ENCODE measurements at regions not wholly inside any gene's neighbourhood (a gene's known extent, or its start where the extent isn't known, plus 50 kb on each side); places are given as distances from the start of the nearest gene placed in this dataset.

- DNase-seq: no peak
Measured at GRCh38 chr7:33815336-33815735, 90.0 kb upstream of the BMPER start.

DNA sequence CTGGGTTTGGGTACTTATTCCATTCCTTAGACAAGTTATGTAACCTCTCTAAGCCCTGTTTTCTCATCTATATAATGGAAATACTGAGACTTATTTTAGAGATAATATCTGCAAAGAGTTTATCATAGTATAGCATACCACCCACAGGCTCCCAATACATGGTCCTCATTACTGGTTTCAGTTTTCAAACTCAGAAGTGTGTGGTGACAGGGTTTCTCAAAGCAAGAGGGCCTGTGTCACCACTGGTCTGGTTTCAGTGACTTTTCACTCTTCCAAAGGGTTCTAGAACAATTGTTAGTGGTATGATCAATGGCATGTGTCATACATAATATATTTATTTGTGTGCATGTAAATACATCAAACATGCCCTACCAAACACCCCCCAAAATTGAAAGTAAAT, 89.2 kb upstream of the BMPER start:
- no peak for DNase-seq

GRCh38 chr7:33819658-33820057, 85.7 kb upstream of the BMPER start:
- no peak for DNase-seq

DNA sequence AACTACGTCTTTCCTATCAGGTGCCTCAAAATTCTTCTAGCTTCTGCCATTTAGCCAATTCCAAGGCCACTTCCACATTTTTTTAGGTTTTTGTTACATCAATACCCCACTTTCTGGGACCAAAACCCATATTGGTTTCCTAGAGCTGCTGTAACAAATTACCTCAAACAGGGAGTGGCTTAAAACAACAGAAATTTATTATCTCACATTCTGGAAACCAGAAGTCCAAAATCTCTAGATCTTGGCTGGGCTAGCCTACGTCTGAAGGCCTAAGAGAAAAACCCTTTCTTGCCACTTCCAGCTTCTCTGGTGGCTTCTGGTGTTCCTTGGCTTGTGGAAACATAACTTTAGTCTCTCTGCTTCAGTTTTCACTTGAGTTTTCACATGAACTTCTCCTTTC, 85.1 kb upstream of the BMPER start:
- no peak for DNase-seq

DNA sequence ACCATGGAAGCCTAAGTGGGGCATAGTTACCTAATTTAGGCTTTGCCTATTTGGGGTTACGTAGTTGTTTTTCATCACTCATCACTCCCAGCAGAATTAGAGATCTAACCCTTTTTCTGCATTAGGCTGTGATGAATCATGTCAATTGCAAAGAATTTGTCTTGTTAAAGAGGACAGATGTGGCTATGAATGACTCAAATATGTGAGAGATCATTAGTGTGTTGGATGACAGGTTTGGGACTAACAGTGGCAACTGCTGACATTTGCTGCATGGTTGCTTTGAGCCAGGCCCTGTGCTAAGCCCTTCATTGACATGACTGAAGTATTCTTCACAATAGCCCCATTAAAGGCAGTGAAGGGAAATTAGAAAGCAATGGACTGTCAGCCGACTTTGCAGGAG, 83.4 kb upstream of the BMPER start:
- DNase-seq: no peak

DNA sequence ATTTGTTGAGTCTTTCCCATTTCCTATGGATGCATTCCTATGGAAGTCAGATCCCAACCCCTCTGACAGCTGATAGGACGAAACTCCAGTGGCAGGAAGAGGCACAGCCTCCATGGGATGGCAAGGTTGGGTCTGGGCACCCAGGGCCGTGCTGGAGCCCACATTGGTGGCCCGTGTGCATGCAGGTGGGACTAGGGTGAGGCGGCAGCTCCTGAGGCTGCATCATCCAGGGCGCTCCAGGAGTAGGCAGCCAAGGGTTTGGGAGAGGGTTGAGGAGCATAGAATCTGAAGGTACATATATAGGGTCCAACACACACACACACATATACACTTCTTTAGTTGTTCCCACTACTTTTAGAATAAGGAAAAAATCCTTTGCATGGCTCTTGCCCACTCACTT, 81.4 kb upstream of the BMPER start:
- DNase-seq: no peak

- DNase-seq: no peak
Measured at GRCh38 chr7:33824911-33825459, 80.4 kb upstream of the BMPER start.

DNA sequence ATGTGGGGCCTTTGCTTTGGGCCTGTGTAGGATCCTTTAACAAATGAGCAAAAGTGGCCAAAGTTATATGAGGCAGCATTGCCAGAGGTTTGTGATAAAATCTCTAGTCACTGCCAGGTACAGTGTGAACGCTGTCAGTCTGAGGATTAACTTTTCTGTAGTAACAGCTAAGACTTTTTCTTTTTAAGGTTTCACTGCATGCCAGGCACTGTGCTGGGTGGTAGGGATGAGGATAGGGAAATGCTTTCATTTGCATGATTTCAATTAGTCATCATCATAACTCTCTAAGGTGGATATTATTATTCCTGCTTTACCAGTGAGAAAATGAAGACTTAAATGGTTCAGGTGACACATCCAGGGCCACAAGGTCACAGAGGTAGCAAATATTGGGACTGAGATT, 79.7 kb upstream of the BMPER start:
- no peak for DNase-seq

- no peak for DNase-seq
Measured at GRCh38 chr7:33829536-33829935, 75.8 kb upstream of the BMPER start.

DNA sequence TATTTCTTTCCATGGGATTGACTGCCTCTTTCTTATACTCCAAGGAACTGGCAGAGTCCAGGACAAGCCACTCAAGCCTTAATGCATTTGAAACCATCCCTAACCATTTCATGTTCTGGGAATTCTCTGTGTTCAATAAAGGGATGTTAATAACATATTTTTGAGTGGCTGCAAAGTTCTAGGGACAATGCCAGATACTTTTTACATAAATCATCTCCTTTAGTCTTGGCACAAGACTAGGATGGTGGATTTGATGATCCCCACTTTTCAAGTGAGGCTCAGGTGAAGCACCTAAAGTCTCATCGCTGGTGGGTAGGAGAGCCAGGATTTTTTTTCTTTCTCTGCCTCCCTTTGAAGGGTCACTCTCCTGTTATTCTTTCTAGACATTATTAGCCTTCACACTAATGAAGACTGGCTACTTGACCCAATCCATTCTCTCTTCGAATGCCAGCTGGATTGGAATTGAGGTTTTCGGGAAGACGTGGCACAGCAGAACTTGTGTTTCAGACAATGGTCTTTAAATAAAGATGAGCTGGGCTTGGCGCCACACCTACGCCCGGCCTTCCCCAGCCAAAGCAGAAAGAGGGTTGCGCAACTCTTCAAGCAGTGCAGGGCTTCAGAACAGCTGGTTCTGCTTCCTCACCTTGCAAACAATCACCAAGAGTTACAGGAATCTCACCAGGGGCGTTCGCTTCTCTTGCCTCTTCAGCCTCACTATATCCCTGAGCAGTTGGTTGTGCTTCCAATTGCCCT, 73.8 kb upstream of the BMPER start:
- no peak for DNase-seq

- DNase-seq: no peak
Measured at GRCh38 chr7:33832271-33832721, 73.0 kb upstream of the BMPER start.

DNA sequence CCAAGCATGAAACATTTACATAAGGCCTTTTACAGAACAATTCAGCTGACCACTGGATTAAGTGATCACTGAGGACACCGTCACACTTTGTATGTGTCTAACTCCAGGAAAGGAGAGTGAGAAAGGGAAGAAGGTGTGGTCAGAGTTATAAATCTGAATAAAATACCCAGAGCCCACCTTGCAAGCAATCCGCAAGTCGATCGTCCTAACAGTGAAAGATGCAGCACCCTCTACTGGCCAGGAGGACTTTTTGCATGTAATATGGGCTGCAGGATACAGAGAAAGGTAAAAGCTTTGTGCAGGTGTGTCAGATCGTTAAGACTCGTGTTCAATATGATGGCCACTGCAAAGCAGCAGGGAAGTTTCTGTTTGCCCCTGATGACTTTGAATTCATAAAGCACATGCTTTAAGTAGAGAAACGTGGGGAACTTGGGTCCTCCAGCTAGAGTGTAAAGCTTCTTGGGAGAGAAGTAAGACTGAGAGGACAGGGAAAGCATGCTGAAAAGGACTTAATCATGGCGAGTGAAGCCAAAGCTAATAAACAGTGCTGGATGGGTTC, 68.5 kb upstream of the BMPER start:
- no peak for DNase-seq

- no peak for DNase-seq
Measured at GRCh38 chr7:33837356-33837851, 67.9 kb upstream of the BMPER start.

DNA sequence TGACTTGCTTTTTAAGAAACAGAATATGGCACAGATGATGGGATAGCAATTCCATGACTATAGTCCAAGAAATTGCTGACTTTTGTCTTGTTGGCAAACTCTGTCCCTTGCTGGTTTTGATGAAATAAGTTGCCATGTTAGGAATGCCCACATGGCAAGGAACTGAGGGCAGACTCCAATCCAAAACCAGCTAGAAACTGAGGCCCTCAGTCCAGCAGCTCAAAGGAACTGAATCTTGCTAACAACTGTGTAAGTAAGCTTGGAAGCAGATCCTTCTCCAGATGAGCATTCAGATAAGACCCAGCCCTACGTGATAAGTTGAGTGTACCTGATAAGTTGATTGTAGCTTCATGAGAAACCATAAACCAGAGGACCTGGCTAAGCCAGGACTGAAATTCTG, 64.3 kb upstream of the BMPER start:
- no peak for DNase-seq

DNA sequence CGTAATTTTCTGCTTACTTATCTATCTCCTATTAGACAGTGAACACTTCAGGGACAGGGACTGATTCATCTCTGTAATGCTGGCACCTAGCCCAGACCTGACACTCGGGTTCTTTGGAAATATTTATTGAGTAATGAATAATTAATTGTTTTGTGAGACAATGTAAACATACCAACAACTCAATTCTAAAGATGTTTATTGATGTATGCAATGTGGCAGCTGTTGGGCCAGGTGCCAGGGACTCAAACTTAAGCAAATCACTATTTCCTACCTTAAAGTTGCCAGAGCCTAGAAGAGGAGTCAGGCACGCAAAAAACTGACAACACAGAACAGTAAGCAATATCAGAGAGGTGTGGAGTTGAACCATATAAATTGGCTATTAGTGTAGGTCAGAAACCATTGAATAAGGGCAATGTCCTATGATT, 63.6 kb upstream of the BMPER start:
- DNase-seq: no peak

DNA sequence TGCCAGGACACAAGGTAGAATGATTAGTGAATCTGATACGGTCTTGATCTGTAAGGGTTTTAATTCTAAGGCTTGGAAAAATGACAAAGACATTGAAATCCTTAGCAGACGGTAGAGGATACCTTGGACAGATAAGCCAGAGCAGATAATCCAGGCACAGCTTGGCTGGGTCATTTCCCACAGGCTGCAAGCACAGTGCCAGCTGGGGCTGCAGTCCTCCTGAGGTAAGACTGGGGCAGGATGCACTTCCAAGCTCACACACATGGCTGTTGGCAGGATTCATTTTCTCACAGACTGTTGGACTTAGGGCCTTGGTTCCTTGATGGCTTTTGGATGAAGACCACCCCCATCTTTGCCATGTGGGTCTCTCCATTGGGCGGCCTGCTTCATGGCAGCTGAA, 63.2 kb upstream of the BMPER start:
- no peak for DNase-seq

DNA sequence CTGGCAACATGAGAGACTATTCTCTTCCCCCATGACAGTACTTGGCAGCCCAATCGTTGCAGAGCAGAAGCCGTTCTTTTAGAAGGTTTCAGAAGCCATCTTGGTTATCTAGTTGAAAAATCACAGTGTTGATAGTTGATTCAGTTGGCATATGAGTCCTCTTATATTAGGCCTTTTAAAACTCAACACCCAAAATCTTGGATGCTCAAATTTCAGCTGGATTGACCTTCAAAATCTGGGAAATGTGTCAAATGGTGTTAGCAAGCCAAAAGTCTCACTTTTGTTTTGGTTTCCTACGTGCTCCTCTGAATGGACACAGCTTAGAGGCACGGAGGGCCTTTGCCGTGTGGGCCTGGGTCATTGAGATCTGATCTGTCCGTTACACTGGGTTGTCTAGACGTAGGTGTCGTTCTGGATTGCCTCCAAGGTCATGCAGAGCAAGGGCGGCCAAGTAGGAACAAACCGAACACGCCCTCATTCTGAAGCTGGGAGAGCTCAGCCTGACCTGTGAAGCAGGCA, 59.3 kb upstream of the BMPER start:
- no peak for DNase-seq

DNA sequence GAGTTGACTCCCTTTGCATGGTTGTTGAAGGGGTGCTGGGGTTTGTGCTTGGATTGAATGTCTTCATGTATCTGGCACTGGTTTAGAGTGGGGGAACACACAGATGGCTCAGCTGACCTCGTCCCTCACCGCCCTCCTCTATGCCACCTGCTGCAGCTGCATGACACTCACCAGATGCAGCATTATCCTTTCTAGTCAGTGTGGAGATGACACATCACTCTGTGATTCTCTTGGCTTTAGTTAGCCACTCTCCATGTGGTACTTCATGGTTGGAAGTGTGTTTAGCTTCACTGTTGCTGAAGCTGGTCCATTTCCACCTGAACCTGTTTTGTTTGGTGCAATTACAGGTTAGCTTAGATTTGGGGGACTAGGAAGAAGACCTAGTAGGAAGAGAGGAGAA, 56.3 kb upstream of the BMPER start:
- DNase-seq: no peak

- DNase-seq: no peak
Measured at GRCh38 chr7:33849971-33850559, 55.3 kb upstream of the BMPER start.

- no peak for DNase-seq
Measured at GRCh38 chr7:33850768-33851167, 54.6 kb upstream of the BMPER start.

DNA sequence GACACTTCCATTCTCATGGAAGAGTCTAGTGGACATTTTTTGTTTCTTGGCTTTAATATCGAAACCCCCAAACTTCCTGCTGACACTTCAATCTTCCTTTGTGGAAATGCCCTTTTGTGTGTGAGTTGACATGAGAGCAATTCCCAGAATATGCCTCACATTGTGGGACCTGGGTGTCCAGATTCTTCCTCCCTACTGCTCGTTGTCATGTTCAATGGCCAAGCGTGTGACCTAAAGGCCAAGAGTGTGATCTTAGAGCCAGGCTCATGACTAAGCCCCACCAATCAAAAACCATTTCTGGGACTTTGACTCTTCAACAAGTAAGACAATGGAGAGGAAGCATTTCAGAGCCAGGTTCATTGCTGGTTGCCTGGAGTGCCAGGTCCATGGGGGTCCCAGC, 52.5 kb upstream of the BMPER start:
- no peak for DNase-seq

- no peak for DNase-seq
Measured at GRCh38 chr7:33853361-33854062, 51.8 kb upstream of the BMPER start.

- DNase-seq: no peak
Measured at GRCh38 chr7:33854178-33854577, 51.2 kb upstream of the BMPER start.

All from dermis blood vessel endothelial cell (primary cell).